ENCODE measurements at regions not wholly inside any gene's neighbourhood (a gene's known extent, or its start where the extent isn't known, plus 50 kb on each side); places are given as distances from the start of the nearest gene placed in this dataset.

DNA sequence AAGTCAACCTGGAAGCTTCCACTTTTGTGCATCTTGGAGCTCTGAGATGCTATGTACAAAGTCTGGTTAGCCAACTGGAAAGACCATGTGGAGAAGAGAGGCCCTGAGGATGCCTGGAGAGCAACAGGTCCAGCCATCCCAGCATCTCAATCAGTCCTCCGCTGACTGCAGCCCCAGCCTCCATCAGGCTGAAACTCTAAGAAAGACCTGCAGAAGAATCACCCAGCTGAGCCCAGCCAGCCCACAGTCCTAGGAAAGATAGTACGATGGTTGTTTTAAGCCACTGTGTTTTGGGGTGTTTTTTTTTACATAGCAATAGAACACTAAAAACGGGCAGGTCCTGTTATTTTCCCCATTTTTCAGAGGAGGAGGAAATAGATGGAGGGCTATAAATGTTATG, 84.0 kb downstream of the NCR2 start:
- H3K9ac ChIP-seq (ENCODE audit: low read length in 2 of 2): no peak overlapping the region
- peaks cover 6 to 7% of the 10 kb centered on the region in 2 donors for H3K27me3 ChIP-seq (ENCODE audit: control insufficient read depth in 1 of 2, insufficient read depth in 2 of 2, low read length in 2 of 2)
- no peaks in the 10 kb centered on the region for H3K36me3 ChIP-seq (ENCODE audit: control insufficient read depth in 2 of 2, insufficient read depth in 2 of 2, low read length in 2 of 2)
- H3K4me1 ChIP-seq (ENCODE audit: control insufficient read depth, insufficient read depth, low read length): no peaks in the 10 kb centered on the region
- H3K27ac ChIP-seq (ENCODE audit: low read length): no peak overlapping the region
- no peak overlapping the region for H3K4me3 ChIP-seq (ENCODE audit: low read length in 2 of 2)
- peaks cover 3 to 4% of the 10 kb centered on the region in 2 donors for H3K9me3 ChIP-seq (ENCODE audit: control insufficient read depth in 2 of 2, low read length in 2 of 2)

DNA sequence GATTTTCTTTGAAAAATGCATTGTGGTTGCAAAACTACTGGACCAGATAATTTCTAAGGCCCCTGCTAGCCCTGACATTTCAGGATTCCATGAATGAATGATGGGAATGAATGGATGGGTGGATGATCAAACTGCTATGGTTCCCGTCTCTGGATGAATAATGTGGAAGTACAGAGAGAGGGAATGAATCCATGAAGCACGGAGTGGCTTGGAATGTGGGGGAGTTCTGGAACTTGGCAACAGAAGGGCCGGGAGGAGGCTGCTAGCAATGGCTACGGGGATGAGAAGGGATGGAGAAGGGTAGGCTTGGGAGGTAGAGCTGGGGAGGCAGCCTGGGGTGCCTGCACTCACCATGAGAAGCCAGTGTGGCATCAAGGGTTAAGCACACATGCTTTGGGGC, 84.8 kb downstream of the NCR2 start:
- Histone ChIP-seq H3K27me3 (ENCODE audit: control insufficient read depth in 1 of 2, insufficient read depth in 2 of 2, low read length in 2 of 2) (peaks cover 2 to 7% of the 10 kb centered on the region in 2 donors), H3K4me1 (ENCODE audit: control insufficient read depth, insufficient read depth, low read length) (peaks cover 4% of the 10 kb centered on the region), H3K27ac (ENCODE audit: low read length) (no peak overlapping the region), H3K9ac (ENCODE audit: low read length in 2 of 2) (no peak overlapping the region), H3K4me3 (ENCODE audit: low read length in 2 of 2) (no peak overlapping the region), H3K36me3 (ENCODE audit: control insufficient read depth in 2 of 2, insufficient read depth in 2 of 2, low read length in 2 of 2) (no peaks in the 10 kb centered on the region), H3K9me3 (ENCODE audit: control insufficient read depth in 2 of 2, low read length in 2 of 2) (peaks cover 3 to 4% of the 10 kb centered on the region in 2 donors)

DNA sequence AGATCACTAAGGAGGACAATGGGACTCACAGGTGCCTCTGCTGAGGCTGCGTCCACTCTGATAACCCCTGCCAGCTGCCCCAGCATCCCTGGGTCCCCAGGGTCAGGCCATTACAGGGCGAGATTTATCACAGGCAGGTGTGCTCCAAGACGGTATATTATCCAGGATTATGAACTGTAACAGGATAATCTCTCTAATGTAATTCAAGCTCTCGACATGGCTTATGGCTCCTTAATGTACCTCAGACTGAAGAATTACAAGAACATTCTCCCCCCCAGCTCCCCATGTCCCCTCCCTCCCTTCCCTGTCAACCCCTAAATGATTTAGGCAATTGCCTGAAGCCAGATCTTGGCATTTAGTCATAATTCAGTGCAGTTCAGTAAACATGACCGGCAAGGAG, 86.8 kb downstream of the NCR2 start:
- Histone ChIP-seq H3K27ac (ENCODE audit: low read length) (no peak overlapping the region), H3K36me3 (ENCODE audit: control insufficient read depth in 2 of 2, insufficient read depth in 2 of 2, low read length in 2 of 2) (no peaks in the 10 kb centered on the region), H3K9ac (ENCODE audit: low read length in 2 of 2) (no peak overlapping the region), H3K4me3 (ENCODE audit: low read length in 2 of 2) (no peak overlapping the region), H3K27me3 (ENCODE audit: control insufficient read depth in 1 of 2, insufficient read depth in 2 of 2, low read length in 2 of 2) (no peaks in the 10 kb centered on the region), H3K4me1 (ENCODE audit: control insufficient read depth, insufficient read depth, low read length) (peaks cover 14% of the 10 kb centered on the region), H3K9me3 (ENCODE audit: control insufficient read depth in 2 of 2, low read length in 2 of 2) (peaks cover 3 to 4% of the 10 kb centered on the region in 2 donors)

DNA sequence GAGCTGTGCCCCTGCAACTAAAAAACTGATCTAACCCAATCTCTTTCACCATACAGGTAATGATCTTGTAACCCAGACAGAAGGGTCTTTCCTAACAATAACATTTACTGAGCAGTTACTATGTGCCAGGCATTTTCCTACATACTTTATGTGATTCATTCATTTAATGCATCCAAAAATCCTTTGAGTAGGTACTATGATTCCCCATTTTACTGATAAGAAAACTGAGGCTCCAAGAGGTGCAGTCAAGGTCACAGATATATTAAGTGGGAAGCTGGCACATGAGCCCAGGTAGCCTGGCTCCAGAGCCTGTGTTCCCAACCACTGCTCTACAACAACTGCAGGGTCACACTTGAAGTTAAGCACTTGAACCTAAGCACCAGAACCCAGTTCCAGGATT, 87.6 kb downstream of the NCR2 start:
- H3K4me3 ChIP-seq (ENCODE audit: low read length in 2 of 2): no peak overlapping the region
- no peaks in the 10 kb centered on the region for H3K36me3 ChIP-seq (ENCODE audit: control insufficient read depth in 2 of 2, insufficient read depth in 2 of 2, low read length in 2 of 2)
- peaks cover 22% of the 10 kb centered on the region for H3K4me1 ChIP-seq (ENCODE audit: control insufficient read depth, insufficient read depth, low read length)
- H3K9ac ChIP-seq (ENCODE audit: low read length in 2 of 2): no peak overlapping the region
- H3K9me3 ChIP-seq (ENCODE audit: control insufficient read depth in 2 of 2, low read length in 2 of 2): peaks cover 3 to 4% of the 10 kb centered on the region in 2 donors
- H3K27me3 ChIP-seq (ENCODE audit: control insufficient read depth in 1 of 2, insufficient read depth in 2 of 2, low read length in 2 of 2): no peaks in the 10 kb centered on the region
- H3K27ac ChIP-seq (ENCODE audit: low read length): no peak overlapping the region

DNA sequence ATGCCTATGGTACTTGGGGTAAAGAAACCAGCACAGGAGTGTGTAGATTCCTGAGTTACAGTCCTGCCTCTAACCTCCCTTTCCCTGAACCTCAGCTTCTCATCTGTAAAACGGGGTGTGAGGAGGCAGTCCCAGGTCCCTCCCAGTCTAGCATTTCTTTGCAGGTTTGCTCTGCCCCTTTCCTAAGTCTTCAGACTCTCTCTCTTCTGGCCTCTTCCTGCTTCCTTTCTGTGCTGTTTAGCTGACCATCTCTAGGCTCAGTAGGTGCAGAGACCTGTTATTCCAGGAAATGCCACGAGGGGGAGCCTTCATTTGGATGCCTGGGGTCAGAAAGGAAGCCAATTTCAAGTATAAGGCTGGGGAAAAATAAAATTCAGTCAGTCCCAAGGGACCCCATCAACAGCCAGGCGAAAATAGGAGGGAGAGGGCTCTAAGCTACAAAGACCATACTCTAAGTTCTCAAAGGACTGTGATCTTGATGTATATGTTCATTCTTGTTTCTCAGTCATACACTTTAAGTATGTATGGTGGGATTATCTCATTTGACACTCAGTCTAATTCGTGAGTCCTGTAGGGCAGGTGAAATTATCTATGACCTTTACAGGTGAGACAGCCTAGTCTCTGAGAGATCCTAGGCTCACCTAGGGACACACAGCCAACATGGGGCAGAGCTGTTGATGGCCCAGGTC, 89.1 kb downstream of the NCR2 start:
- H3K9ac ChIP-seq (ENCODE audit: low read length in 2 of 2): no peak overlapping the region

DNA sequence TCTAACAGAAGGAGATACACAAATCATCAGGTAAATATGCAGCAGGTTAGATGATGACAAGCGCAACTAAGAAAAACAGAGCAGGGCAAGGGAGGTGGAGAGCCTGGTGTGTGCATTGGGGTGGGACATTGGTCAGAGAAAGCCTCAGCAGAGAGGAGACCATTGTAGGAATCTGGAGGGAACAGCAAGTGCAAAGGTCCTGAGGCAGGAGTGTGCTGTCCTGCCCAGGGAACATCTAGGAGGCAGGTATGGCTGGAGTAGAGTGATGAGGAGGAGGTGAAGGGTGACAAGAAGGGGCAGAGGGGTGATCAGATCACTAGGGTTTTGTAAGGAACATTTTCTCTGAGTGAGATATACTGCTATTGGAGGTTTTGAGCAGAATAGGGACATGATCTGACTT, 90.1 kb downstream of the NCR2 start:
- Histone ChIP-seq H3K9ac (ENCODE audit: low read length in 2 of 2) (no peak overlapping the region), H3K27me3 (ENCODE audit: control insufficient read depth in 1 of 2, insufficient read depth in 2 of 2, low read length in 2 of 2) (no peaks in the 10 kb centered on the region), H3K9me3 (ENCODE audit: control insufficient read depth in 2 of 2, low read length in 2 of 2) (no peaks in the 10 kb centered on the region), H3K27ac (ENCODE audit: low read length) (no peak overlapping the region), H3K4me1 (ENCODE audit: control insufficient read depth, insufficient read depth, low read length) (peaks cover 38% of the 10 kb centered on the region), H3K4me3 (ENCODE audit: low read length in 2 of 2) (no peak overlapping the region), H3K36me3 (ENCODE audit: control insufficient read depth in 2 of 2, insufficient read depth in 2 of 2, low read length in 2 of 2) (no peaks in the 10 kb centered on the region)

More for the DNA sequence above, 89.1 kb downstream of the NCR2 start:
- H3K9me3 ChIP-seq (ENCODE audit: control insufficient read depth in 2 of 2, low read length in 2 of 2): no peaks in the 10 kb centered on the region
- H3K4me3 ChIP-seq (ENCODE audit: low read length in 2 of 2): no peak overlapping the region
- H3K36me3 ChIP-seq (ENCODE audit: control insufficient read depth in 2 of 2, insufficient read depth in 2 of 2, low read length in 2 of 2): no peaks in the 10 kb centered on the region
- no peaks in the 10 kb centered on the region for H3K27me3 ChIP-seq (ENCODE audit: control insufficient read depth in 1 of 2, insufficient read depth in 2 of 2, low read length in 2 of 2)
- H3K27ac ChIP-seq (ENCODE audit: low read length): no peak overlapping the region
- peaks cover 33% of the 10 kb centered on the region for H3K4me1 ChIP-seq (ENCODE audit: control insufficient read depth, insufficient read depth, low read length)

DNA sequence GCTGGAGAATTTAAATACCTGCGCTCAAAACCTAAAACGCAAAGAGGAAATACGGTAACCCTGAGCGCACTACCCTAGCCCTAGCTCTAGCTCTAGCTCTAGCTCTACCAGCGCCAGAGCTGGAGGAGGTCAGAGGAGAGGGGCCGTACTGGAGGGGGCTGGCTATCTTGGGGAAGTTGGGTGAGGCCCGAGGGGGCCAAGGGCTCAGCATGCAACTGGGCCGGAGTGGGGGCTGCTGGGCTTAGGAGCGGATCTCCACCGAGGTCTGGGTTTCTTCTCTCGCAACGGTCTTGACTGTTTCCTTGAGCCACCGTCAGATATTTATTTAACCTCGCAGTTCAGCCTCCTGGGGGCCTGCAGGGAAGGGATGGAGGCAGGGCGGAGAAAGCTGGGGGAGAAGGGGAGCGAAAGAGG, 91.0 kb downstream of the NCR2 start:
- no peak overlapping the region for H3K4me3 ChIP-seq (ENCODE audit: low read length in 2 of 2)

DNA sequence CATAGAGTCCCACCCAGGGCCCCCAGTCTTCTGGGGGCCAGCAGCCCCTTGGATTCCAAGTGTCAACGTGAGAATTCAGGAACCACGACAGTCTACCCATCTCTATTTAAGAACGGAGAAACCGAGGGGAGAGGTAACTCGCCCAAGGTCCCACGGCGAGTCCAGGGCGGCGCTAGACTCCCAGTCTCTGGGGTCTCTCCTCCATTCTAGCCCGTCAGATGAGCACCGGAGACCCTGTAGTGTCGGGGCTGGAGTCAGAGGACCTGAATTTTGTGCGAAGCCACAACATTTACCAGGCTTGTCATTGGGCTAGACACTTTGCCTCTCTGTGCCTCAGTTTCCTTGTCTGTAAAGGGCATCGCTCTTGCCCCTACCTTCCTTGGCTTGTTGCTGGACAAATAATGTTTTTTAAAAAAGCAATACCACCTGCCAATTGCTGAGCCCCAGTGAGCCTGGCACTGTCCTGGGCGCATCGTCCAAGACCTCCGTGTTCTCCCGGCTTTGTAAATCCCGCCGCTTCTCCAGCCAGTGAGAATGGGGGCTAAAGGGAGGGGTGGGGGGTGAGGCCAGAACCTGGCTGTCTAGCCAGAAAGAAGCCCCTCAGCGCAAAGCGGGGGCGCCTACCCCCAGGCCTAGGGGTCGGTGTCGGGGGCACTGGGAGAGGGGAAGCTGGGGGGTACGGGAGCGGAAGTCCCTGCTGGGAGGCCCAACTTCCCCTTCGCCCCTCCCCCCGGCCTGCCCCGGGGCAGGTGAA, 91.7 kb downstream of the NCR2 start:
- peak overlapping the region in 1 of 2 donors; percentile 74 for H3K4me3 ChIP-seq (ENCODE audit: low read length in 2 of 2)
- no peak overlapping the region for H3K27ac ChIP-seq (ENCODE audit: low read length)
- H3K9ac ChIP-seq (ENCODE audit: low read length in 2 of 2): peak overlapping the region in 1 of 2 donors; percentile 68

More for the DNA sequence above, 91.0 kb downstream of the NCR2 start:
- Histone ChIP-seq H3K36me3 (ENCODE audit: control insufficient read depth in 2 of 2, insufficient read depth in 2 of 2, low read length in 2 of 2) (no peaks in the 10 kb centered on the region), H3K9ac (ENCODE audit: low read length in 2 of 2) (no peak overlapping the region), H3K27ac (ENCODE audit: low read length) (no peak overlapping the region), H3K4me1 (ENCODE audit: control insufficient read depth, insufficient read depth, low read length) (peaks cover 38% of the 10 kb centered on the region), H3K27me3 (ENCODE audit: control insufficient read depth in 1 of 2, insufficient read depth in 2 of 2, low read length in 2 of 2) (no peaks in the 10 kb centered on the region), H3K9me3 (ENCODE audit: control insufficient read depth in 2 of 2, low read length in 2 of 2) (no peaks in the 10 kb centered on the region)

DNA sequence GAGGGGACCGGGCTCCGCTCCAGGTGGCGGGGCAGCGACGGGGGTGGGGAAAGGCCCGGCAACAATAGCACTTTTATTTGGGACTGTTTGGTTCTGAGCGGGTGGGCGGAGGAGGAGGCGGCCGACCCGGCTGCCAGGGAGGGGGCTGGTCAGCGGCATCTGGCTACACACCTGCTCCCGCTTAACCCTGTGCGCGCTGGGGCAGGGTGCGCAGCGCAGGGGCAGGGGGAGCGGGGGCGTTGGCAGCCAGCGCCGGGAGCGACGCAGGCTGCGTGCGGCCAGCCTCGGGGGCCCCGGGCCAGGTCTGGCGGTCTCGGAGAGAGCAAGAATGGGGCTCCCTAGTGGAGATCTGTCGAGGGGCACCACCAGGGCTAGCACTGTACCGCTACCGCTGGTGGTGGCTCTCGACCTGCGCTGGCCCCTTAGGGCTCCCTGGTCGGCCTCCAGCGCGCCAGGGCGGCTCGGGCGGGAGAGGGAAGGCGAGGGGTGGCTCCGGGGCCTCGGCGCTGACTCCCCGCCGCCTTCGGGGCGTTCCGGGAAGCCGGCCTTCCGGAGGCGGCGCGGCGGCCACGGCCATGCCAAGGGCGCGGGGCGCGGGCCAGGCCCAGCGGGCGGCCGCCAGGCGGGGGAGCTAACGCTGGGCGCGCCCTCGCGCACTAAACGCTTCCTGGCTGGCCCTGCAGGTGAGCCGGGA, 92.4 kb downstream of the NCR2 start:
- Histone ChIP-seq H3K4me3 (ENCODE audit: low read length in 2 of 2) (peak overlapping the region; percentile 56 to 74), H3K27me3 (ENCODE audit: control insufficient read depth in 1 of 2, insufficient read depth in 2 of 2, low read length in 2 of 2) (no peaks in the 10 kb centered on the region), H3K4me1 (ENCODE audit: control insufficient read depth, insufficient read depth, low read length) (peaks cover 38% of the 10 kb centered on the region), H3K36me3 (ENCODE audit: control insufficient read depth in 2 of 2, insufficient read depth in 2 of 2, low read length in 2 of 2) (no peaks in the 10 kb centered on the region), H3K27ac (ENCODE audit: low read length) (no peak overlapping the region), H3K9ac (ENCODE audit: low read length in 2 of 2) (peak overlapping the region; percentile 58 to 68), H3K9me3 (ENCODE audit: control insufficient read depth in 2 of 2, low read length in 2 of 2) (no peaks in the 10 kb centered on the region)

More for the DNA sequence above, 91.7 kb downstream of the NCR2 start:
- Histone ChIP-seq H3K27me3 (ENCODE audit: control insufficient read depth in 1 of 2, insufficient read depth in 2 of 2, low read length in 2 of 2) (no peaks in the 10 kb centered on the region), H3K9me3 (ENCODE audit: control insufficient read depth in 2 of 2, low read length in 2 of 2) (no peaks in the 10 kb centered on the region), H3K36me3 (ENCODE audit: control insufficient read depth in 2 of 2, insufficient read depth in 2 of 2, low read length in 2 of 2) (no peaks in the 10 kb centered on the region), H3K4me1 (ENCODE audit: control insufficient read depth, insufficient read depth, low read length) (peaks cover 38% of the 10 kb centered on the region)

DNA sequence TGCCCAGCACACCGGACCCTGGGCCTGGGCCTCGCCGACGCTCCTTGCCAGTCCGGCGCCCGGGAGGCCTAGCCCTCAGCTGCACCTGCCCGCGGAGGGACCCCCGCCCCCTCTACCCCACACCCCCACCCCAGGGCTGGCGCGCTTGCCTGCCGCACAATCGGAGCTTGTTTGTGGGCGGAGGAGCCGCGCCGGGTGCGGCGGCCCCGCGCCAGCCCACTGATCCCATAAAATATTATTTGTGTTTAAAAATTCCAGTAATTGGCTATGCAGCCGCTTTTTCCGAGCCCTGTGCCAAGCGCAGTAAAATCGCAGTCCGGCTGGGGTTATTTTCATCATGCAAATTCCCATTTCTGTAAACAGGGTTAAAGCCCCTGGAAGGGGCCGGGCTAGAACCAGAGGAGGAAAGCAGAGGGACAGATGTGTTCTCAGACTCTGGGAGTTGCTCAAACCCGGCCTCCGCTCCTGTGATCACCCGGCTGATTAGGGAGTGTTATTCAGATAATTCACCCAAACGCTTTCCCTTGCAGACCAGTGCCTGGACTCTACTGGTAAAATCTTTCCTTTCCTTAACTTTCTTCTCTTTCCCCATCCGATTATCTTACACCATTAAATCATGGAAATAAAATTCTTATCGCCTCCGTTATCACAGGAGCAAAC, 93.1 kb downstream of the NCR2 start:
- H3K27ac ChIP-seq (ENCODE audit: low read length): no peak overlapping the region
- peak overlapping the region; percentile 13 to 24 for H3K9ac ChIP-seq (ENCODE audit: low read length in 2 of 2)
- H3K9me3 ChIP-seq (ENCODE audit: control insufficient read depth in 2 of 2, low read length in 2 of 2): no peaks in the 10 kb centered on the region

More for the DNA sequence above, 93.1 kb downstream of the NCR2 start:
- H3K36me3 ChIP-seq (ENCODE audit: control insufficient read depth in 2 of 2, insufficient read depth in 2 of 2, low read length in 2 of 2): no peaks in the 10 kb centered on the region
- H3K27me3 ChIP-seq (ENCODE audit: control insufficient read depth in 1 of 2, insufficient read depth in 2 of 2, low read length in 2 of 2): no peaks in the 10 kb centered on the region
- H3K4me1 ChIP-seq (ENCODE audit: control insufficient read depth, insufficient read depth, low read length): peaks cover 38% of the 10 kb centered on the region
- H3K4me3 ChIP-seq (ENCODE audit: low read length in 2 of 2): peak overlapping the region; percentile 28 to 74
